Transverse colon (tissue), 4 donors: ENCODE measurements at regions not wholly inside any gene's neighbourhood (a gene's known extent, or its start where the extent isn't known, plus 50 kb on each side); places are given as distances from the start of the nearest gene placed in this dataset.

Experiments
- CTCF ChIP-seq, 5 experiments: fragments of 200-600 bp in 3 of 5; fragments of 450-650 bp in 2 of 5; sonication (generic) in 3 of 5; IDR thresholded peaks; 1 replicate in 2 of 5; 2 replicates in 3 of 5; pipeline ENCODE4 v1.5.1; 2016 to 2017; ENCODE audit warnings: antibody characterized with exemption in 5 of 5, inconsistent platforms in 3 of 5, mild to moderate bottlenecking in 2 of 5, moderate library complexity in 1 of 5
- EP300 ChIP-seq: sonication (generic); formaldehyde crosslinking; IDR thresholded peaks from one replicate; pipeline ENCODE4 v1.6.1; 2017; ENCODE audit warnings: antibody characterized with exemption, low read depth
- POLR2AphosphoS5 ChIP-seq, 3 donors: sonication (generic); formaldehyde crosslinking; IDR thresholded peaks; one replicate each; pipeline ENCODE4 v1.6.1; 2016; ENCODE audit warnings: antibody characterized with exemption in 3 of 3

GRCh38 chr5:58299256-58299655 is 160.6 kb downstream of the PLK2 start:
- TF ChIP-seq CTCF (IDR thresholded peaks at IDR 0.05) (no peak), EP300 (no peak), POLR2AphosphoS5 (IDR thresholded peaks at IDR 0.05) (no peak)
